Skeletal muscle tissue (tissue), 3 donors: ENCODE measurements at regions not wholly inside any gene's neighbourhood (a gene's known extent, or its start where the extent isn't known, plus 50 kb on each side); places are given as distances from the start of the nearest gene placed in this dataset.

Experiments
- H3K27ac ChIP-seq: one replicate; pipeline ENCODE4 v1.7.0; 2013; ENCODE audit warnings: mild to moderate bottlenecking, low read depth, low read length, inconsistent platforms
- H3K27me3 ChIP-seq, 3 donors: one replicate each; pipeline ENCODE4 v1.7.0; 2013; ENCODE audit warnings: low read length in 3 of 3; ENCODE audit not compliant: control insufficient read depth in 3 of 3, insufficient read depth in 3 of 3
- H3K36me3 ChIP-seq, 3 donors: one replicate each; pipeline ENCODE4 v1.7.0; 2013; ENCODE audit warnings: low read length in 3 of 3; ENCODE audit not compliant: control insufficient read depth in 3 of 3, insufficient read depth in 3 of 3
- H3K4me1 ChIP-seq, 3 donors: one replicate each; pipeline ENCODE4 v1.7.0; 2013; ENCODE audit warnings: low read length in 3 of 3, mild to moderate bottlenecking in 3 of 3; ENCODE audit not compliant: control insufficient read depth in 3 of 3, insufficient read depth in 3 of 3
- H3K4me3 ChIP-seq, 3 donors: one replicate each; pipeline ENCODE4 v1.7.0; 2013; ENCODE audit warnings: low read length in 3 of 3
- H3K9ac ChIP-seq, 3 donors: one replicate each; pipeline ENCODE4 v1.7.0; 2013; ENCODE audit warnings: low read length in 3 of 3, mild to moderate bottlenecking in 3 of 3, moderate library complexity in 2 of 3, low read depth in 1 of 3
- H3K9me3 ChIP-seq, 3 donors: one replicate each; pipeline ENCODE4 v1.7.0; 2013; ENCODE audit warnings: low read length in 3 of 3; ENCODE audit not compliant: control insufficient read depth in 3 of 3
- donor health status: Osteomylitis.

GRCh38 chr10:33791272-33791660, 456.8 kb upstream of the NRP1 start:
- no peaks in the 10 kb centered on the region for H3K9me3 ChIP-seq
- no peaks in the 10 kb centered on the region for H3K27me3 ChIP-seq
- H3K27ac ChIP-seq, result no peak overlapping the region
- H3K36me3 ChIP-seq, result no peaks in the 10 kb centered on the region
- H3K4me3 ChIP-seq, result no peak overlapping the region
- no peak overlapping the region for H3K9ac ChIP-seq
- no peaks in the 10 kb centered on the region for H3K4me1 ChIP-seq

GRCh38 chr10:33790521-33791271, 456.2 kb upstream of the NRP1 start:
- Histone ChIP-seq H3K9me3 (no peaks in the 10 kb centered on the region), H3K4me3 (no peak overlapping the region), H3K27me3 (no peaks in the 10 kb centered on the region), H3K4me1 (no peaks in the 10 kb centered on the region), H3K27ac (no peak overlapping the region), H3K9ac (no peak overlapping the region), H3K36me3 (no peaks in the 10 kb centered on the region)

- no peaks in the 10 kb centered on the region for H3K36me3 ChIP-seq
- no peak overlapping the region for H3K9ac ChIP-seq
- H3K9me3 ChIP-seq, result no peaks in the 10 kb centered on the region
- no peak overlapping the region for H3K27ac ChIP-seq
- H3K4me1 ChIP-seq, result peaks cover 0 to 3% (median 0%) of the 10 kb centered on the region in 3 donors
- no peak overlapping the region for H3K4me3 ChIP-seq
- H3K27me3 ChIP-seq, result no peaks in the 10 kb centered on the region
These were observed 449.1 kb upstream of the NRP1 start for GRCh38 chr10:33783557-33783956.

- Histone ChIP-seq H3K9me3 (no peaks in the 10 kb centered on the region), H3K36me3 (no peaks in the 10 kb centered on the region), H3K9ac (no peak overlapping the region), H3K27ac (no peak overlapping the region), H3K4me3 (no peak overlapping the region), H3K27me3 (no peaks in the 10 kb centered on the region), H3K4me1 (peaks cover 0 to 3% (median 0%) of the 10 kb centered on the region in 3 donors)
These were observed 448.6 kb upstream of the NRP1 start for GRCh38 chr10:33783078-33783477.

- H3K36me3 ChIP-seq, result no peaks in the 10 kb centered on the region
- no peak overlapping the region for H3K27ac ChIP-seq
- H3K9ac ChIP-seq, result no peak overlapping the region
- no peaks in the 10 kb centered on the region for H3K9me3 ChIP-seq
- H3K27me3 ChIP-seq, result no peaks in the 10 kb centered on the region
- H3K4me1 ChIP-seq, result peaks cover 0 to 3% (median 0%) of the 10 kb centered on the region in 3 donors
- no peak overlapping the region for H3K4me3 ChIP-seq
These were observed 447.3 kb upstream of the NRP1 start for GRCh38 chr10:33781606-33782395.

- Histone ChIP-seq H3K27ac (no peak overlapping the region), H3K4me3 (no peak overlapping the region)
These were observed 446.5 kb upstream of the NRP1 start for GRCh38 chr10:33780961-33781360.

GRCh38 chr10:33777223-33777622, 442.8 kb upstream of the NRP1 start:
- H3K4me1 ChIP-seq, result peaks cover 0 to 6% (median 3%) of the 10 kb centered on the region in 3 donors
- H3K4me3 ChIP-seq, result no peak overlapping the region
- no peak overlapping the region for H3K27ac ChIP-seq
- no peaks in the 10 kb centered on the region for H3K27me3 ChIP-seq
- H3K36me3 ChIP-seq, result no peaks in the 10 kb centered on the region
- no peaks in the 10 kb centered on the region for H3K9me3 ChIP-seq
- no peak overlapping the region for H3K9ac ChIP-seq

More at GRCh38 chr10:33780961-33781360, 446.5 kb upstream of the NRP1 start:
- Histone ChIP-seq H3K4me1 (peaks cover 0 to 3% (median 0%) of the 10 kb centered on the region in 3 donors), H3K27me3 (no peaks in the 10 kb centered on the region), H3K9ac (no peak overlapping the region), H3K36me3 (no peaks in the 10 kb centered on the region), H3K9me3 (no peaks in the 10 kb centered on the region)

- Histone ChIP-seq H3K9me3 (no peaks in the 10 kb centered on the region), H3K9ac (no peak overlapping the region), H3K36me3 (no peaks in the 10 kb centered on the region), H3K4me1 (peaks cover 0 to 9% (median 3%) of the 10 kb centered on the region in 3 donors), H3K27me3 (no peaks in the 10 kb centered on the region), H3K4me3 (no peak overlapping the region), H3K27ac (no peak overlapping the region)
These were observed 442.1 kb upstream of the NRP1 start for GRCh38 chr10:33776419-33777070.

- no peaks in the 10 kb centered on the region for H3K36me3 ChIP-seq
- H3K27me3 ChIP-seq, result no peaks in the 10 kb centered on the region
- no peak overlapping the region for H3K9ac ChIP-seq
- H3K4me3 ChIP-seq, result no peak overlapping the region
- no peak overlapping the region for H3K27ac ChIP-seq
- peaks cover 0 to 6% (median 3%) of the 10 kb centered on the region in 3 donors for H3K4me1 ChIP-seq
- H3K9me3 ChIP-seq, result no peaks in the 10 kb centered on the region
These were observed 440.4 kb upstream of the NRP1 start for GRCh38 chr10:33774857-33775256.
